Activated CD4-positive, alpha-beta T cell treated with anti-CD3 and anti-CD28 coated beads, Interleukin-2, amount 10 ng/mL, durations not matched to agents 24 days and 14 days (primary cell): ENCODE measurements at regions not wholly inside any gene's neighbourhood (a gene's known extent, or its start where the extent isn't known, plus 50 kb on each side); places are given as distances from the start of the nearest gene placed in this dataset.

ENCODE experiments used
- DNase-seq: peaks from one replicate; pipeline ENCODE4 v3.0.0; 2022
- H3K27ac Mint-ChIP-seq: one replicate; pipeline ENCODE4 v1.8.0; 2022; ENCODE audit warnings: mild to moderate bottlenecking, mixed read lengths
- H3K27me3 Mint-ChIP-seq: one replicate; pipeline ENCODE4 v1.8.0; 2022; ENCODE audit warnings: mixed read lengths
- H3K36me3 Mint-ChIP-seq: one replicate; pipeline ENCODE4 v1.8.0; 2022; ENCODE audit warnings: low read depth, mild to moderate bottlenecking, mixed read lengths
- H3K4me1 Mint-ChIP-seq: one replicate; pipeline ENCODE4 v1.8.0; 2021; ENCODE audit warnings: mixed read lengths
- H3K4me3 Mint-ChIP-seq: one replicate; pipeline ENCODE4 v1.8.0; 2022; ENCODE audit warnings: mild to moderate bottlenecking, moderate library complexity, mixed read lengths
- H3K9me3 Mint-ChIP-seq: one replicate; pipeline ENCODE4 v1.8.0; 2021; ENCODE audit warnings: mixed read lengths
- intact Hi-C: fragments of 100-400 bp; cut with micrococcal nuclease; formaldehyde crosslinking; loops from one replicate; pipeline ENCODE4 v1.15.1; 2023

- Mint-ChIP-seq H3K9me3 (no peaks in the 10 kb centered on the region), H3K4me1 (peaks cover 9% of the 10 kb centered on the region), H3K36me3 (no peaks in the 10 kb centered on the region), H3K4me3 (no peak overlapping the region), H3K27ac (no peak overlapping the region), H3K27me3 (peaks cover 6% of the 10 kb centered on the region)
- intact Hi-C loops: no loop called here
- DNase-seq: no peak
Observed at GRCh38 chr5:74199436-74200210, 440.9 kb downstream of the ENC1 start.

- no peaks in the 10 kb centered on the region for H3K9me3 Mint-ChIP-seq
- no peaks in the 10 kb centered on the region for H3K36me3 Mint-ChIP-seq
- peak; percentile 58 for DNase-seq
- intact Hi-C loops: no loop called here
- no peak overlapping the region for H3K4me3 Mint-ChIP-seq
- peaks cover 9% of the 10 kb centered on the region for H3K4me1 Mint-ChIP-seq
- H3K27ac Mint-ChIP-seq: no peak overlapping the region
- H3K27me3 Mint-ChIP-seq: peaks cover 2% of the 10 kb centered on the region
Observed at GRCh38 chr5:74199005-74199404, 441.5 kb downstream of the ENC1 start.

GRCh38 chr5:74198156-74198555, 442.4 kb downstream of the ENC1 start:
- intact Hi-C loops: no loop called here
- Mint-ChIP-seq H3K4me1 (peaks cover 9% of the 10 kb centered on the region), H3K4me3 (no peak overlapping the region), H3K27me3 (no peaks in the 10 kb centered on the region), H3K27ac (no peak overlapping the region), H3K36me3 (no peaks in the 10 kb centered on the region), H3K9me3 (no peaks in the 10 kb centered on the region)
- no peak for DNase-seq

GRCh38 chr5:74196233-74196632, 444.3 kb downstream of the ENC1 start:
- Mint-ChIP-seq H3K27ac (no peak overlapping the region), H3K27me3 (peaks cover 5% of the 10 kb centered on the region), H3K9me3 (no peaks in the 10 kb centered on the region), H3K4me1 (peaks cover 3% of the 10 kb centered on the region), H3K4me3 (no peak overlapping the region), H3K36me3 (no peaks in the 10 kb centered on the region)
- no peak for DNase-seq
- intact Hi-C loops: no loop called here

- Mint-ChIP-seq H3K27me3 (peaks cover 5% of the 10 kb centered on the region), H3K9me3 (no peaks in the 10 kb centered on the region), H3K4me1 (peaks cover 1% of the 10 kb centered on the region), H3K36me3 (no peaks in the 10 kb centered on the region), H3K27ac (no peak overlapping the region), H3K4me3 (no peak overlapping the region)
- intact Hi-C loops: no loop called here
- no peak for DNase-seq
Observed at GRCh38 chr5:74194196-74194595, 446.3 kb downstream of the ENC1 start.

- DNase-seq: no peak
- Mint-ChIP-seq H3K4me3 (no peak overlapping the region), H3K4me1 (no peaks in the 10 kb centered on the region), H3K36me3 (no peaks in the 10 kb centered on the region), H3K9me3 (no peaks in the 10 kb centered on the region), H3K27me3 (peaks cover 5% of the 10 kb centered on the region), H3K27ac (no peak overlapping the region)
- intact Hi-C loops: no loop called here
Observed at GRCh38 chr5:74192606-74193299, 447.8 kb downstream of the ENC1 start.

- no peak for DNase-seq
- Mint-ChIP-seq H3K27me3 (peaks cover 6% of the 10 kb centered on the region), H3K4me1 (no peaks in the 10 kb centered on the region), H3K27ac (no peak overlapping the region), H3K9me3 (no peaks in the 10 kb centered on the region), H3K36me3 (no peaks in the 10 kb centered on the region), H3K4me3 (no peak overlapping the region)
- intact Hi-C loops: no loop called here
Observed at GRCh38 chr5:74188351-74189105, 452.0 kb downstream of the ENC1 start.

GRCh38 chr5:74187757-74188156, 452.8 kb downstream of the ENC1 start:
- Mint-ChIP-seq H3K4me1 (no peaks in the 10 kb centered on the region), H3K27ac (no peak overlapping the region), H3K27me3 (peaks cover 3% of the 10 kb centered on the region), H3K36me3 (no peaks in the 10 kb centered on the region), H3K9me3 (no peaks in the 10 kb centered on the region), H3K4me3 (no peak overlapping the region)
- intact Hi-C loops: no loop called here
- no peak for DNase-seq

GRCh38 chr5:74186356-74187315, 453.9 kb downstream of the ENC1 start:
- no peak for DNase-seq
- Mint-ChIP-seq H3K36me3 (no peaks in the 10 kb centered on the region), H3K4me1 (no peaks in the 10 kb centered on the region), H3K27me3 (peaks cover 4% of the 10 kb centered on the region), H3K4me3 (no peak overlapping the region), H3K9me3 (no peaks in the 10 kb centered on the region), H3K27ac (no peak overlapping the region)
- intact Hi-C loops: no loop called here

GRCh38 chr5:74185599-74185998, 454.9 kb downstream of the ENC1 start:
- H3K4me3 Mint-ChIP-seq: no peak overlapping the region
- no peaks in the 10 kb centered on the region for H3K9me3 Mint-ChIP-seq
- peaks cover 6% of the 10 kb centered on the region for H3K27me3 Mint-ChIP-seq
- intact Hi-C loops: no loop called here
- H3K36me3 Mint-ChIP-seq: no peaks in the 10 kb centered on the region
- H3K27ac Mint-ChIP-seq: no peak overlapping the region
- DNase-seq: no peak
- H3K4me1 Mint-ChIP-seq: no peaks in the 10 kb centered on the region

GRCh38 chr5:74184649-74185048, 455.9 kb downstream of the ENC1 start:
- H3K36me3 Mint-ChIP-seq: no peaks in the 10 kb centered on the region
- no peak overlapping the region for H3K27ac Mint-ChIP-seq
- no peak overlapping the region for H3K4me3 Mint-ChIP-seq
- peaks cover 6% of the 10 kb centered on the region for H3K27me3 Mint-ChIP-seq
- DNase-seq: no peak
- intact Hi-C loops: no loop called here
- no peaks in the 10 kb centered on the region for H3K4me1 Mint-ChIP-seq
- no peaks in the 10 kb centered on the region for H3K9me3 Mint-ChIP-seq

- intact Hi-C loops: no loop called here
- peaks cover 6% of the 10 kb centered on the region for H3K27me3 Mint-ChIP-seq
Observed at GRCh38 chr5:74183041-74183440, 457.5 kb downstream of the ENC1 start.

GRCh38 chr5:74182603-74183002, 457.9 kb downstream of the ENC1 start:
- Mint-ChIP-seq H3K4me1 (no peaks in the 10 kb centered on the region), H3K27me3 (peaks cover 6% of the 10 kb centered on the region), H3K9me3 (no peaks in the 10 kb centered on the region), H3K27ac (no peak overlapping the region), H3K4me3 (no peak overlapping the region), H3K36me3 (no peaks in the 10 kb centered on the region)
- intact Hi-C loops: no loop called here
- DNase-seq: no peak

More at GRCh38 chr5:74183041-74183440, 457.5 kb downstream of the ENC1 start:
- no peak overlapping the region for H3K4me3 Mint-ChIP-seq
- H3K9me3 Mint-ChIP-seq: no peaks in the 10 kb centered on the region
- H3K36me3 Mint-ChIP-seq: no peaks in the 10 kb centered on the region
- no peak overlapping the region for H3K27ac Mint-ChIP-seq
- no peak for DNase-seq
- H3K4me1 Mint-ChIP-seq: no peaks in the 10 kb centered on the region
